ENCODE measurements at regions not wholly inside any gene's neighbourhood (a gene's known extent, or its start where the extent isn't known, plus 50 kb on each side); places are given as distances from the start of the nearest gene placed in this dataset.

DNA sequence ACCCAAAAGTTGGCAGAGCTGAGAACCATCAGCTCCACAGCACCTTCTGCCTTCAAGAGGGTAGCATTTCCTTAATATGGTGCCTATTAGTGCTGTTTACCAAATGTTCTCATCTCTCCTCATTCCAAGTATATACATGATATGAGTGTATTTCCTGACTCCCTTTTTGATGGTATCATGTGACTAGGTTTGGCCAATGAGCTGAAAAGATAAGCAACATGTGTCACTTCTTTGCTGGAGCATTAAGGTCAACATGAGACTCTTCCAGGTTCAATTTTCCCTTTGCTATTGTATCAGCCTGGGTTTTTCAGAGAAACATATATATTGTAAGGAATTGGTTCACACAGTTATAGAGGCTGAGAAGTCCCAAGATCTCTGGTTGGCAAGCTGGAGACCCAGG is 310.9 kb downstream of the HRH4 start:
- TF ChIP-seq POLR2AphosphoS5 (IDR thresholded peaks at IDR 0.05; ENCODE audit: borderline replicate concordance, low read depth, low read length) (no peak), EZH2 (IDR thresholded peaks at IDR 0.05) (no peak), FOXP2 (optimal IDR thresholded peaks at IDR 0.05; ENCODE audit: control extremely low read depth, extremely low read length, insufficient read depth) (no peak)
